HCT116 (cell line): ENCODE measurements at regions not wholly inside any gene's neighbourhood (a gene's known extent, or its start where the extent isn't known, plus 50 kb on each side); places are given as distances from the start of the nearest gene placed in this dataset.

ENCODE experiments used
- ATAC-seq: fragments of 200-7000 bp; cut with Tn5 transposase; 2 replicates; pipeline ENCODE4 v1.9.1; 2020; ENCODE audit warnings: mild to moderate bottlenecking, moderate library complexity
- BruUV-seq: library from RNA; stranded (reverse); fragments of 400-500 nt; replicated peaks from 2 replicates; lab custom pipeline; 2021; lab: Mats Ljungman, UMichigan
- CTCF ChIA-PET: fragments of 300-600 bp; sonication (Branson Sonifier 250); formaldehyde crosslinking; loops from one replicate; lab custom pipeline; 2021; ENCODE audit warnings: antibody characterized with exemption; lab: Charles Lee
- POLR2A ChIA-PET: fragments of 300-600, 350-600 bp; sonication (Branson Sonifier 250); formaldehyde crosslinking; loops from one replicate; lab custom pipeline; 2021; ENCODE audit warnings: antibody characterized with exemption; lab: Charles Lee
- RAD21 ChIA-PET, 2 experiments: fragments of 300-600 bp; sonication (Branson Sonifier 250); formaldehyde crosslinking; loops; one replicate each; lab custom pipeline; 2023; ENCODE audit warnings: low total read pairs in 2 of 2; ENCODE audit not compliant: uncharacterized antibody in 2 of 2, unreplicated experiment in 2 of 2, low non-redundant PET in 1 of 2; lab: Charles Lee
- DNase-seq: peaks from one replicate; pipeline ENCODE4 v3.0.0-alpha.2; 2010; ENCODE audit warnings: low read depth, low spot score
- H2AFZ ChIP-seq: fragments of 200-600 bp; shearing (Covaris generic), sonication (generic); 2 replicates; pipeline ENCODE4 v1.6.1; 2017; ENCODE audit warnings: low read depth, mixed run types, mixed read lengths, antibody characterized with exemption, low read length; ENCODE audit not compliant: poor library complexity, severe bottlenecking
- H3K27ac ChIP-seq: 2 replicates; pipeline ENCODE4 v1.5.1; 2012; ENCODE audit warnings: low read depth, low read length
- H3K27me3 ChIP-seq: fragments of 200-600 bp; sonication (generic); 2 replicates; pipeline ENCODE4 v1.6.1; 2016; ENCODE audit warnings: mixed run types, low read length, mixed read lengths; ENCODE audit not compliant: insufficient read depth
- H3K36me3 ChIP-seq, 2 experiments: fragments of 200-500 bp in 1 of 2; fragments of 200-600 bp in 1 of 2; sonication (Bioruptor generic) in 1 of 2; sonication (generic) in 1 of 2; 2 replicates each; pipeline versions ENCODE4 v1.5.1 to v1.6.1; 2014 to 2016; ENCODE audit warnings: low read length in 2 of 2, inconsistent platforms in 1 of 2, mixed read lengths in 1 of 2, mixed run types in 1 of 2; ENCODE audit not compliant: insufficient read depth in 2 of 2, control insufficient read depth in 1 of 2
- H3K4me1 ChIP-seq, 2 experiments: fragments of 200-600 bp in 1 of 2; sonication (generic) in 1 of 2; 2 replicates each; pipeline versions ENCODE4 v1.5.1 to v1.6.1; 2012 to 2017; ENCODE audit warnings: low read length in 2 of 2, inconsistent platforms in 1 of 2, mild to moderate bottlenecking in 1 of 2, mixed read lengths in 1 of 2, mixed run types in 1 of 2, moderate library complexity in 1 of 2; ENCODE audit not compliant: insufficient read depth in 2 of 2, control insufficient read depth in 1 of 2
- H3K4me2 ChIP-seq: fragments of 200-600 bp; sonication (generic); 2 replicates; pipeline ENCODE4 v1.6.1; 2017; ENCODE audit warnings: mixed run types, low read length, mixed read lengths
- H3K4me3 ChIP-seq, 2 experiments: fragments of 200-600 bp in 1 of 2; sonication (generic) in 1 of 2; replicated peaks in 1 of 2; 2 replicates each; pipeline ENCODE4 v1.5.1; 2011 to 2016; ENCODE audit warnings: low read length in 2 of 2, control low read depth in 1 of 2, low read depth in 1 of 2, mild to moderate bottlenecking in 1 of 2, mixed read lengths in 1 of 2, mixed run types in 1 of 2
- H3K79me2 ChIP-seq: fragments of 200-600 bp; sonication (generic); 2 replicates; pipeline ENCODE4 v1.6.1; 2017; ENCODE audit warnings: mild to moderate bottlenecking, mixed run types, low read length, moderate library complexity, mixed read lengths; ENCODE audit not compliant: insufficient read depth
- H3K9ac ChIP-seq: fragments of 200-600 bp; sonication (generic); 2 replicates; pipeline ENCODE4 v1.6.1; 2016; ENCODE audit warnings: low read length, mixed read lengths
- H3K9me2 ChIP-seq: fragments of 200-600 bp; sonication (generic), shearing (Covaris generic); 2 replicates; pipeline ENCODE4 v1.6.1; 2017; ENCODE audit warnings: mixed run types, mild to moderate bottlenecking, moderate library complexity; ENCODE audit not compliant: insufficient read depth
- H3K9me3 ChIP-seq, 2 experiments: fragments of 200-500 bp in 1 of 2; fragments of 200-600 bp in 1 of 2; sonication (Bioruptor generic) in 1 of 2; sonication (generic) in 1 of 2; 2 replicates each; pipeline ENCODE4 v1.6.1; 2014 to 2017; ENCODE audit warnings: low read length in 2 of 2, mixed read lengths in 2 of 2, inconsistent platforms in 1 of 2, low read depth in 1 of 2, mild to moderate bottlenecking in 1 of 2, mixed run types in 1 of 2, moderate library complexity in 1 of 2; ENCODE audit not compliant: control insufficient read depth in 1 of 2, insufficient read depth in 1 of 2
- H4K20me1 ChIP-seq: fragments of 200-600 bp; sonication (generic), shearing (Covaris generic); 2 replicates; pipeline ENCODE4 v1.6.1; 2017; ENCODE audit warnings: mixed run types, mild to moderate bottlenecking, moderate library complexity; ENCODE audit not compliant: insufficient read depth
- ATF3 ChIP-seq: IDR thresholded peaks from 2 replicates; pipeline ENCODE4 v1.6.1; 2012
- CBX3 ChIP-seq: IDR thresholded peaks from 2 replicates; pipeline ENCODE4 v1.6.1; 2012; ENCODE audit warnings: low read depth
- EGR1 ChIP-seq: IDR thresholded peaks from 2 replicates; pipeline ENCODE4 v1.6.1; 2012; ENCODE audit warnings: low read depth
- ELF1 ChIP-seq: IDR thresholded peaks from 2 replicates; pipeline ENCODE4 v1.6.1; 2012; ENCODE audit warnings: low read depth, borderline replicate concordance
- EZH2 ChIP-seq: fragments of 200-600 bp; sonication (generic); IDR thresholded peaks from 2 replicates; pipeline ENCODE4 v1.6.1; 2017; ENCODE audit warnings: antibody characterized with exemption, mixed run types
- FOSL1 ChIP-seq: IDR thresholded peaks from 2 replicates; pipeline ENCODE4 v1.6.1; 2012; ENCODE audit warnings: low read depth
- POLR2A ChIP-seq: IDR thresholded peaks from 2 replicates; pipeline ENCODE4 v1.7.0; 2011; ENCODE audit warnings: borderline replicate concordance; ENCODE audit not compliant: insufficient read depth, insufficient read length; ENCODE audit errors: extremely low read depth
- POLR2AphosphoS5 ChIP-seq: IDR thresholded peaks from 2 replicates; pipeline ENCODE4 v1.6.1; 2011; ENCODE audit warnings: mild to moderate bottlenecking, low read depth, low read length, moderate library complexity
- RAD21 ChIP-seq: IDR thresholded peaks from 2 replicates; pipeline ENCODE4 v1.6.1; 2012; ENCODE audit warnings: low read depth, mild to moderate bottlenecking
- REST ChIP-seq: IDR thresholded peaks from 2 replicates; pipeline ENCODE4 v1.6.1; 2012; ENCODE audit warnings: low read depth
- SP1 ChIP-seq: IDR thresholded peaks from 2 replicates; pipeline ENCODE4 v1.6.1; 2012; ENCODE audit warnings: low read depth
- YY1 ChIP-seq: IDR thresholded peaks from 2 replicates; pipeline ENCODE4 v1.6.1; 2011; ENCODE audit warnings: low read length, low read depth, moderate library complexity, mild to moderate bottlenecking; ENCODE audit not compliant: insufficient replicate concordance; ENCODE audit errors: extremely low read depth
- ZNF274 ChIP-seq: fragments of 200-500 bp; sonication (Bioruptor generic); IDR thresholded peaks from 2 replicates; pipeline ENCODE4 v1.6.1; 2014; ENCODE audit warnings: mild to moderate bottlenecking, low read depth, low read length, inconsistent platforms
- intact Hi-C: fragments of 100-400 bp; cut with micrococcal nuclease; formaldehyde crosslinking; loops from 2 replicates; pipeline ENCODE4 v1.10.0; 2022
- TF ChIP-seq, protein P1 (sequence below): IDR thresholded peaks from 2 replicates; pipeline ENCODE4 v1.6.1; 2012
- TF ChIP-seq, protein P2 (sequence below): IDR thresholded peaks from 2 replicates; pipeline ENCODE4 v1.6.1; 2011; ENCODE audit warnings: mild to moderate bottlenecking, low read length, moderate library complexity; ENCODE audit not compliant: insufficient replicate concordance; ENCODE audit errors: extremely low read depth

DNA sequence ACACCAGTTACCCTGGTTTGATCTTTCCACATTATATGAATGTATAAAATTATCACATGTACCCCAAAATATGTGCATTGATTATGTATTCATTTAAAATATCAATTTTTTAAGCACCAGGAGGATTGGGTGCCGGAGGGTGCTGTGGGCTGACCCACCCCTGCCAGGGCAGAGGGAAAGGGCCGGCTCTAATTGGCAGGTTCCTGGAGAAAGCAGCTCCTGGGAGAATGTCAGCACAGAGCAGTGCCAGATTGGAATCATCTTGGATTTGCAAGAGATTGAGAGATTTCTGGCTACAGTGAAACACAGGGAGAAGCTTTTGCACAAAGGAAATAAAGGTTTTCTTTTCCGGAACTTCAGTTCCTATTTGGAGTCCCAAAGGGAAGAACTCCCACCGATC lies 264.4 kb upstream of the TCERG1L start:
- no peaks in the 10 kb centered on the region for H3K27me3 ChIP-seq
- no peak overlapping the region for H3K27ac ChIP-seq
- H3K79me2 ChIP-seq, result no peaks in the 10 kb centered on the region
- DNase-seq (no peak), ATAC-seq (no peak)
- CTCF ChIA-PET, result no interaction called here
- H3K9ac ChIP-seq, result no peak overlapping the region
- no peaks in the 10 kb centered on the region for H4K20me1 ChIP-seq
- RAD21 ChIA-PET, result no interaction called here
- no peaks in the 10 kb centered on the region for H3K9me2 ChIP-seq
- no peaks in the 10 kb centered on the region for H3K36me3 ChIP-seq
- H3K4me1 ChIP-seq, result no peaks in the 10 kb centered on the region
- H2AFZ ChIP-seq, result no peak overlapping the region
- POLR2A ChIA-PET, result no interaction called here
- intact Hi-C loops, result no loop called here
- H3K4me3 ChIP-seq, result no peak overlapping the region
- H3K4me2 ChIP-seq, result no peak overlapping the region
- TF ChIP-seq EZH2 (no peak), ZNF274 (no peak), RAD21 (no peak), FOSL1 (no peak)
- TF ChIP-seq, protein P1, sequence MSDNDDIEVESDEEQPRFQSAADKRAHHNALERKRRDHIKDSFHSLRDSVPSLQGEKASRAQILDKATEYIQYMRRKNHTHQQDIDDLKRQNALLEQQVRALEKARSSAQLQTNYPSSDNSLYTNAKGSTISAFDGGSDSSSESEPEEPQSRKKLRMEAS, result no peak
- TF ChIP-seq, protein P2, sequence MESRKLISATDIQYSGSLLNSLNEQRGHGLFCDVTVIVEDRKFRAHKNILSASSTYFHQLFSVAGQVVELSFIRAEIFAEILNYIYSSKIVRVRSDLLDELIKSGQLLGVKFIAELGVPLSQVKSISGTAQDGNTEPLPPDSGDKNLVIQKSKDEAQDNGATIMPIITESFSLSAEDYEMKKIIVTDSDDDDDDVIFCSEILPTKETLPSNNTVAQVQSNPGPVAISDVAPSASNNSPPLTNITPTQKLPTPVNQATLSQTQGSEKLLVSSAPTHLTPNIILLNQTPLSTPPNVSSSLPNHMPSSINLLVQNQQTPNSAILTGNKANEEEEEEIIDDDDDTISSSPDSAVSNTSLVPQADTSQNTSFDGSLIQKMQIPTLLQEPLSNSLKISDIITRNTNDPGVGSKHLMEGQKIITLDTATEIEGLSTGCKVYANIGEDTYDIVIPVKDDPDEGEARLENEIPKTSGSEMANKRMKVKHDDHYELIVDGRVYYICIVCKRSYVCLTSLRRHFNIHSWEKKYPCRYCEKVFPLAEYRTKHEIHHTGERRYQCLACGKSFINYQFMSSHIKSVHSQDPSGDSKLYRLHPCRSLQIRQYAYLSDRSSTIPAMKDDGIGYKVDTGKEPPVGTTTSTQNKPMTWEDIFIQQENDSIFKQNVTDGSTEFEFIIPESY, result no peak
- no TSS peak for BruUV-seq
- no peaks in the 10 kb centered on the region for H3K9me3 ChIP-seq

DNA sequence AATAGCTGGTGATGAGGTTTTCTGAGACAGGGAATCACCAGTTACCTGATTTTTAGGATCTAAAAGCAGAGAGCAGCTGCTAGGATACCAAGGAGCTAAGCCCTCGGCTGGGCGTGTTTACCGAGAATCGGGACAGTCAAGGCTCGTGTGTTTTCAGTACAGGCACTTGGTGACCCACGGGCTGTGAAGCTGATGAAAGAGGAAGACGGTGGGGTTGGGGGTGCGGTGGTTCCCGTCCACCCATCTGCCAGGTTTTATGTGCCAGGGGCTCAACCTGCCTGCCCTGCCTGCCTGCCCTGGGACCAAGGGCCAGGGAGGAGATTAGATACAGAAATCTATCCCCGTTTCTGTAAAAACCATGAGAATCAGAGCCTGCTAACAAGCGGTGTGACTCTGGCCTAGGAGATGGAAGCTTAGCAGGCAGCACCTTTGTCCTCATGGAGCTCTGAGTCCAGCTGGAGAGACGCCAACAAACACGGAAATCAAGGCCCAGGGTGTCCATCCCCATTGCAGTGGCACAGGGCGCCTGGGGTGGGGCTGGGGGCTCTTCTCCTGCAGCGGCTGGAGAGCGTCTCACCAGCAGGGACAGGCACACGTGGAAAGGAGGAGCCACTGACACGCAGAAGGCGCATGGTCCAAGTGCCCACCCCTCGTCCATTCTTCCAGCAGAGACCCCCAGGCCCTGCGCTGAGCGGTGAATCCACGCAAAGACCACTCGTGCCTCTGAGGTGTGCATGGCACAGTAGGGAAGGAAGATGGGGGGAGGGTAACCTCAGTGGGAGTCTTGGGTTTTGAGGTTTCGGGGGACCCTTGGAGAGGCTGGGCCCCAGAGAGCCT lies 265.0 kb upstream of the TCERG1L start:
- ATAC-seq (no peak), DNase-seq (no peak)
- Histone ChIP-seq H4K20me1 (no peaks in the 10 kb centered on the region), H3K4me3 (no peak overlapping the region), H3K27ac (no peak overlapping the region), H3K79me2 (no peaks in the 10 kb centered on the region), H3K4me1 (no peaks in the 10 kb centered on the region), H3K27me3 (no peaks in the 10 kb centered on the region), H3K9me2 (no peaks in the 10 kb centered on the region), H2AFZ (no peak overlapping the region), H3K9me3 (no peaks in the 10 kb centered on the region), H3K36me3 (no peaks in the 10 kb centered on the region), H3K4me2 (no peak overlapping the region), H3K9ac (no peak overlapping the region)
- BruUV-seq, result no TSS peak
- RAD21 ChIA-PET, result no interaction called here
- intact Hi-C loops, result no loop called here
- POLR2A ChIA-PET, result no interaction called here
- CTCF ChIA-PET, result no interaction called here
- TF ChIP-seq REST, result no peak
- no peak for TF ChIP-seq POLR2AphosphoS5
- no peak for TF ChIP-seq POLR2A
- TF ChIP-seq SP1, result no peak
- no peak for TF ChIP-seq CBX3
- no peak for TF ChIP-seq ELF1
- no peak for TF ChIP-seq YY1
- TF ChIP-seq ATF3, result no peak
- no peak for TF ChIP-seq EGR1
